Common myeloid progenitor, CD34-positive (primary cell): ENCODE measurements at regions not wholly inside any gene's neighbourhood (a gene's known extent, or its start where the extent isn't known, plus 50 kb on each side); places are given as distances from the start of the nearest gene placed in this dataset.

ENCODE experiments used
- CTCF ChIA-PET: fragments of 350-600 bp; sonication (Branson Sonifier 250); formaldehyde crosslinking; loops from one replicate; lab custom pipeline; 2021; ENCODE audit warnings: antibody characterized with exemption; lab: Charles Lee
- POLR2A ChIA-PET: fragments of 350-600 bp; sonication (Branson Sonifier 250); formaldehyde crosslinking; loops from one replicate; lab custom pipeline; 2021; ENCODE audit warnings: antibody characterized with exemption; lab: Charles Lee
- DNase-seq, 3 donors: peaks; one replicate each; pipeline versions ENCODE4 v3.0.0 to v3.0.0-alpha.2; 2013
- H3K27ac ChIP-seq, 2 experiments: 1 replicate in 1 of 2; 2 replicates in 1 of 2; pipeline ENCODE4 v1.7.0; 2013; ENCODE audit warnings: inconsistent platforms in 2 of 2, low read length in 2 of 2, mild to moderate bottlenecking in 2 of 2, low read depth in 1 of 2, moderate library complexity in 1 of 2; ENCODE audit not compliant: severe bottlenecking in 2 of 2, insufficient read depth in 1 of 2, poor library complexity in 1 of 2
- H3K27me3 ChIP-seq, 5 experiments: replicated peaks in 2 of 5; 1 replicate in 3 of 5; 2 replicates in 2 of 5; pipeline versions ENCODE4 v1.6.1 to v1.7.0; 2013; ENCODE audit warnings: low read length in 4 of 5, mild to moderate bottlenecking in 2 of 5, moderate library complexity in 2 of 5, inconsistent platforms in 1 of 5; ENCODE audit not compliant: insufficient read depth in 5 of 5, control insufficient read depth in 4 of 5
- H3K36me3 ChIP-seq, 4 experiments: 1 replicate in 2 of 4; 2 replicates in 2 of 4; pipeline versions ENCODE4 v1.6.1 to v1.7.0; 2013; ENCODE audit warnings: low read length in 3 of 4, control low read depth in 1 of 4, mild to moderate bottlenecking in 1 of 4; ENCODE audit not compliant: control insufficient read depth in 4 of 4, insufficient read depth in 4 of 4
- H3K4me1 ChIP-seq, 4 experiments: 1 replicate in 3 of 4; 2 replicates in 1 of 4; pipeline versions ENCODE4 v1.6.1 to v1.7.1; 2013; ENCODE audit warnings: low read length in 3 of 4, mild to moderate bottlenecking in 3 of 4, control low read depth in 1 of 4, inconsistent platforms in 1 of 4, moderate library complexity in 1 of 4; ENCODE audit not compliant: control insufficient read depth in 4 of 4, insufficient read depth in 4 of 4; ENCODE audit errors: control extremely low read depth in 1 of 4
- H3K4me3 ChIP-seq, 7 experiments: 1 replicate in 4 of 7; 2 replicates in 3 of 7; pipeline versions ENCODE4 v1.5.1 to v1.7.0; 2013; ENCODE audit warnings: mild to moderate bottlenecking in 7 of 7, low read length in 6 of 7, moderate library complexity in 6 of 7, inconsistent platforms in 2 of 7, low read depth in 2 of 7, control low read depth in 1 of 7; ENCODE audit not compliant: insufficient read depth in 4 of 7, control insufficient read depth in 1 of 7; ENCODE audit errors: extremely low read depth in 1 of 7
- H3K9me3 ChIP-seq, 5 experiments: 1 replicate in 4 of 5; 2 replicates in 1 of 5; pipeline versions ENCODE4 v1.6.1 to v1.7.1; 2013; ENCODE audit warnings: low read length in 4 of 5, mild to moderate bottlenecking in 2 of 5, inconsistent platforms in 1 of 5, low read depth in 1 of 5, moderate library complexity in 1 of 5; ENCODE audit not compliant: control insufficient read depth in 4 of 5, insufficient read depth in 2 of 5; ENCODE audit errors: control extremely low read depth in 1 of 5
- WGBS: methylation state at CpG from one replicate; pipeline ENCODE4 v1.1.5; 2013; ENCODE audit not compliant: insufficient coverage; 5-methylcytosine and 5-hydroxymethylcytosine counted together

DNA sequence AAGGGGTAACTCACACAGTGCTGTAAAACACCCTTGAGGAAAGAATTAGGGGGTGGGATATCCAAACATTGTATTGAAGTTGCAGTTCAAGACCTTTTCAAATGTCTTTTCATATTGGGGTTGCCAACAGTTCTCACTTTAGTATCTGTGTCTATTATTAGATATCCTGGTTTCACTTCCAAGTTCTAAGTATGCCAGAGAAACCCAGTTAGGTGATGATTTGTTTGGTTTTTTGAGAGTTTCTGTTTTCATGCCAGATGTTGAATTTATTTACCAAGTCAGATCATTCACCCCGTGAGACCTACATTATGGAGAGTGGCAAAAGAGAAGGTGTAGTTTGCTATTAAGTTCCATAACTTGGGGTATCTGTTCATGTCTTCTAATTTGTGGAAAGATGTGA lies 64.5 kb downstream of the C9orf152 start:
- H3K27me3 ChIP-seq: no peaks in the 10 kb centered on the region
- H3K27ac ChIP-seq: peak overlapping the region in 1 of 2 experiments; percentile 51
- H3K36me3 ChIP-seq: peaks cover 0 to 7% (median 0%) of the 10 kb centered on the region in 4 experiments
- ChIA-PET CTCF (interaction anchor here (0.9 to 2.7 kb wide), 5 partner anchors 11 to 569 kb away, joined by 3 to 14 read pairs (median 6); no protein-coding TSS in a partner anchor), POLR2A (interaction anchor here (0.7 kb wide), 1 partner anchor 136 kb away, joined by 3 read pairs; no protein-coding TSS in a partner anchor)
- peaks cover 26 to 51% (median 32%) of the 10 kb centered on the region in 4 experiments for H3K4me1 ChIP-seq
- WGBS: no CpG with 5 or more reads among the region's 1 CpG
- DNase-seq: peak in 2 of 3 donors; percentile 68 to 70
- peak overlapping the region in 2 of 7 experiments; percentile 37 to 45 for H3K4me3 ChIP-seq
- H3K9me3 ChIP-seq: no peaks in the 10 kb centered on the region

- CTCF ChIA-PET: interaction anchor here (0.9 to 2.7 kb wide), 6 partner anchors 10 to 570 kb away, joined by 3 to 14 read pairs (median 5); no protein-coding TSS in a partner anchor
- peak overlapping the region in 2 of 7 experiments; percentile 37 to 45 for H3K4me3 ChIP-seq
- peaks cover 0 to 5% (median 0%) of the 10 kb centered on the region in 4 experiments for H3K36me3 ChIP-seq
- H3K27me3 ChIP-seq: no peaks in the 10 kb centered on the region
- no CpG with 5 or more reads among the region's 2 CpGs for WGBS
- POLR2A ChIA-PET: no interaction called here
- no peaks in the 10 kb centered on the region for H3K9me3 ChIP-seq
- peaks cover 31 to 56% (median 37%) of the 10 kb centered on the region in 4 experiments for H3K4me1 ChIP-seq
- DNase-seq: peak; percentile 36 to 83 (median 79)
- H3K27ac ChIP-seq: peak overlapping the region in 1 of 2 experiments; percentile 51
These were observed 63.9 kb downstream of the C9orf152 start for GRCh38 chr9:110143950-110144545.

GRCh38 chr9:110146373-110146772 lies 61.6 kb downstream of the C9orf152 start:
- Histone ChIP-seq H3K9me3 (peaks cover 0 to 5% (median 0%) of the 10 kb centered on the region in 5 experiments), H3K4me3 (no peak overlapping the region), H3K27me3 (no peaks in the 10 kb centered on the region), H3K4me1 (peaks cover 33 to 64% (median 42%) of the 10 kb centered on the region in 4 experiments), H3K27ac (no peak overlapping the region), H3K36me3 (peaks cover 0 to 3% (median 0%) of the 10 kb centered on the region in 4 experiments)
- DNase-seq: no peak
- ChIA-PET POLR2A (no interaction called here), CTCF (no interaction called here)
- 100% methylated on average over 1 of the region's 1 CpG for WGBS

GRCh38 chr9:110148384-110148783 lies 59.6 kb downstream of the C9orf152 start:
- Histone ChIP-seq H3K4me3 (peak overlapping the region in 2 of 7 experiments; percentile 21 to 40), H3K9me3 (peaks cover 0 to 5% (median 0%) of the 10 kb centered on the region in 5 experiments), H3K27me3 (no peaks in the 10 kb centered on the region), H3K27ac (no peak overlapping the region), H3K4me1 (peaks cover 36 to 58% (median 43%) of the 10 kb centered on the region in 4 experiments), H3K36me3 (peaks cover 0 to 3% (median 0%) of the 10 kb centered on the region in 4 experiments)
- CTCF ChIA-PET: interaction anchor here (1.0 to 8.6 kb wide), 6 partner anchors 9 to 574 kb away, joined by 3 to 94 read pairs (median 4); no protein-coding TSS in a partner anchor
- POLR2A ChIA-PET: interaction anchor here (1.1 kb wide), 1 partner anchor 30 kb away, joined by 3 read pairs; no protein-coding TSS in a partner anchor
- 55% methylated on average over 5 of the region's 7 CpGs for WGBS
- peak in 1 of 3 donors; percentile 31 for DNase-seq

GRCh38 chr9:110148891-110149290 lies 59.1 kb downstream of the C9orf152 start:
- Histone ChIP-seq H3K27me3 (no peaks in the 10 kb centered on the region), H3K4me1 (peaks cover 37 to 55% (median 42%) of the 10 kb centered on the region in 4 experiments), H3K9me3 (peaks cover 0 to 5% (median 0%) of the 10 kb centered on the region in 5 experiments), H3K27ac (no peak overlapping the region), H3K36me3 (peaks cover 0 to 3% (median 0%) of the 10 kb centered on the region in 4 experiments), H3K4me3 (peak overlapping the region in 2 of 7 experiments; percentile 21 to 40)
- ChIA-PET CTCF (interaction anchor here (1.0 to 8.6 kb wide), 6 partner anchors 8 to 574 kb away, joined by 3 to 94 read pairs (median 4); no protein-coding TSS in a partner anchor), POLR2A (interaction anchor here (1.1 kb wide), 1 partner anchor 30 kb away, joined by 3 read pairs; no protein-coding TSS in a partner anchor)
- DNase-seq: no peak
- WGBS: 100% methylated on average over 1 of the region's 4 CpGs
